ENCODE measurements at regions not wholly inside any gene's neighbourhood (a gene's known extent, or its start where the extent isn't known, plus 50 kb on each side); places are given as distances from the start of the nearest gene placed in this dataset.

GRCh38 chr2:139759000-139759505 lies 978.9 kb upstream of the NXPH2 start:
- TF ChIP-seq, protein P1, sequence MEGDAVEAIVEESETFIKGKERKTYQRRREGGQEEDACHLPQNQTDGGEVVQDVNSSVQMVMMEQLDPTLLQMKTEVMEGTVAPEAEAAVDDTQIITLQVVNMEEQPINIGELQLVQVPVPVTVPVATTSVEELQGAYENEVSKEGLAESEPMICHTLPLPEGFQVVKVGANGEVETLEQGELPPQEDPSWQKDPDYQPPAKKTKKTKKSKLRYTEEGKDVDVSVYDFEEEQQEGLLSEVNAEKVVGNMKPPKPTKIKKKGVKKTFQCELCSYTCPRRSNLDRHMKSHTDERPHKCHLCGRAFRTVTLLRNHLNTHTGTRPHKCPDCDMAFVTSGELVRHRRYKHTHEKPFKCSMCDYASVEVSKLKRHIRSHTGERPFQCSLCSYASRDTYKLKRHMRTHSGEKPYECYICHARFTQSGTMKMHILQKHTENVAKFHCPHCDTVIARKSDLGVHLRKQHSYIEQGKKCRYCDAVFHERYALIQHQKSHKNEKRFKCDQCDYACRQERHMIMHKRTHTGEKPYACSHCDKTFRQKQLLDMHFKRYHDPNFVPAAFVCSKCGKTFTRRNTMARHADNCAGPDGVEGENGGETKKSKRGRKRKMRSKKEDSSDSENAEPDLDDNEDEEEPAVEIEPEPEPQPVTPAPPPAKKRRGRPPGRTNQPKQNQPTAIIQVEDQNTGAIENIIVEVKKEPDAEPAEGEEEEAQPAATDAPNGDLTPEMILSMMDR (conservative IDR thresholded peaks at IDR 0.05), result no peak
- TF ChIP-seq ZFX (IDR thresholded peaks at IDR 0.05), result no peak
